Neural cell (in vitro differentiated cells): ENCODE measurements at regions not wholly inside any gene's neighbourhood (a gene's known extent, or its start where the extent isn't known, plus 50 kb on each side); places are given as distances from the start of the nearest gene placed in this dataset.

Experiments used
- CTCF ChIP-seq: fragments of 450-650 bp; IDR thresholded peaks from 2 replicates; pipeline ENCODE4 v1.5.1; 2014; ENCODE audit warnings: antibody characterized with exemption, mild to moderate bottlenecking, moderate library complexity; ENCODE audit not compliant: poor library complexity, severe bottlenecking
- EZH2 ChIP-seq: fragments of 200-600, 300-800 bp; shearing (Covaris generic), sonication (generic); IDR thresholded peaks from 2 replicates; pipeline ENCODE4 v1.6.1; 2014; ENCODE audit warnings: antibody characterized with exemption, low read length, borderline replicate concordance, mild to moderate bottlenecking; ENCODE audit not compliant: insufficient read depth, poor library complexity, severe bottlenecking
- MXI1 ChIP-seq: fragments of 450-650 bp; conservative IDR thresholded peaks from 2 replicates; pipeline ENCODE4 v1.6.1; 2014; ENCODE audit warnings: antibody characterized with exemption, mild to moderate bottlenecking; ENCODE audit not compliant: poor library complexity, severe bottlenecking
- POLR2AphosphoS5 ChIP-seq: IDR thresholded peaks from 2 replicates; pipeline ENCODE4 v1.6.1; 2012

- TF ChIP-seq CTCF (no peak), EZH2 (no peak), POLR2AphosphoS5 (no peak), MXI1 (no peak)
Measured at GRCh38 chr1:9435854-9436640, 103.2 kb upstream of the SLC25A33 start.
